ENCODE measurements at regions not wholly inside any gene's neighbourhood (a gene's known extent, or its start where the extent isn't known, plus 50 kb on each side); places are given as distances from the start of the nearest gene placed in this dataset.

DNA sequence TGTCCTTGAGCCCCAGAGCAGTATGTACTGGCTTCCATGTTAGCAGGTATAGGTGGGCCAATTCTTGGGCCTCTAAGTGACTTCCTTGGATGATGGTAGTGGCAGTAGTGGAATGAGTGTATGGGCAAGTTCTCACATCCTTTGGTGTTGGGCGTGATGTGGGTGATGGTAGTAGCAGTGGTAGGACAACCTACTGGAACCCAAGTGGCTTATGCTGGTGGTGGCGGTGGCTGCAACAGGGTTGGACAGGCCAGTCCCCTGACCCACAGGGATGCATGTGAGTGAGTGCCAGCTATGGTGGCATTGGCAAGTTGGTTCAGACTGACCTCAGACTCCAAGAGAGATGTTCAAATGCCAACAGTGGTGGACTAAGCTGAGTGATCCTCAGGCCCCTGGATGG is 1228.2 kb downstream of the ROBO2 start:
- TF ChIP-seq, protein P1, sequence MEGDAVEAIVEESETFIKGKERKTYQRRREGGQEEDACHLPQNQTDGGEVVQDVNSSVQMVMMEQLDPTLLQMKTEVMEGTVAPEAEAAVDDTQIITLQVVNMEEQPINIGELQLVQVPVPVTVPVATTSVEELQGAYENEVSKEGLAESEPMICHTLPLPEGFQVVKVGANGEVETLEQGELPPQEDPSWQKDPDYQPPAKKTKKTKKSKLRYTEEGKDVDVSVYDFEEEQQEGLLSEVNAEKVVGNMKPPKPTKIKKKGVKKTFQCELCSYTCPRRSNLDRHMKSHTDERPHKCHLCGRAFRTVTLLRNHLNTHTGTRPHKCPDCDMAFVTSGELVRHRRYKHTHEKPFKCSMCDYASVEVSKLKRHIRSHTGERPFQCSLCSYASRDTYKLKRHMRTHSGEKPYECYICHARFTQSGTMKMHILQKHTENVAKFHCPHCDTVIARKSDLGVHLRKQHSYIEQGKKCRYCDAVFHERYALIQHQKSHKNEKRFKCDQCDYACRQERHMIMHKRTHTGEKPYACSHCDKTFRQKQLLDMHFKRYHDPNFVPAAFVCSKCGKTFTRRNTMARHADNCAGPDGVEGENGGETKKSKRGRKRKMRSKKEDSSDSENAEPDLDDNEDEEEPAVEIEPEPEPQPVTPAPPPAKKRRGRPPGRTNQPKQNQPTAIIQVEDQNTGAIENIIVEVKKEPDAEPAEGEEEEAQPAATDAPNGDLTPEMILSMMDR (IDR thresholded peaks at IDR 0.05), result no peak
- no peak for TF ChIP-seq POLR2A (IDR thresholded peaks at IDR 0.05)

Measured in transverse colon (tissue), 3 donors.